ENCODE measurements at regions not wholly inside any gene's neighbourhood (a gene's known extent, or its start where the extent isn't known, plus 50 kb on each side); places are given as distances from the start of the nearest gene placed in this dataset.

DNA sequence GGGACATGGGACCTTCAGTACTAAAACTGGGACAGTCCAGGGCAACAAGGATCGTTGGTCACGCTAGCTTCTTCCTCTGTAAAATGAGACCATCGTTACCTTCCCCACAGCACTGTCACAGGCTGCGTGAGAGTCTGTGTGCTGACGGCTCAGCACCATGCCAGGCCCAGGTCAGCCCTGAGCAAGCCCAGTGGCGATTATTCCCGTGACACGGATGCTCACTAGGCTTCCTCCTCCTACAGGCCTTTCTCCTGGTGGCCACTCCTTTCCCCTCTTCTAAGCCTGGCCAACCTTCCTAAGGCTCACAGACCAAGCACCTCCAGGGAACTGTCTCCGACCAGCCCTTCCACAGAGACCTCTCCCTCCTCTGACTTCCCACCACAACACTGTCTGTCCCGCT lies 69.3 kb upstream of the RUNX3 start:
- DNase-seq: no peak

DNA sequence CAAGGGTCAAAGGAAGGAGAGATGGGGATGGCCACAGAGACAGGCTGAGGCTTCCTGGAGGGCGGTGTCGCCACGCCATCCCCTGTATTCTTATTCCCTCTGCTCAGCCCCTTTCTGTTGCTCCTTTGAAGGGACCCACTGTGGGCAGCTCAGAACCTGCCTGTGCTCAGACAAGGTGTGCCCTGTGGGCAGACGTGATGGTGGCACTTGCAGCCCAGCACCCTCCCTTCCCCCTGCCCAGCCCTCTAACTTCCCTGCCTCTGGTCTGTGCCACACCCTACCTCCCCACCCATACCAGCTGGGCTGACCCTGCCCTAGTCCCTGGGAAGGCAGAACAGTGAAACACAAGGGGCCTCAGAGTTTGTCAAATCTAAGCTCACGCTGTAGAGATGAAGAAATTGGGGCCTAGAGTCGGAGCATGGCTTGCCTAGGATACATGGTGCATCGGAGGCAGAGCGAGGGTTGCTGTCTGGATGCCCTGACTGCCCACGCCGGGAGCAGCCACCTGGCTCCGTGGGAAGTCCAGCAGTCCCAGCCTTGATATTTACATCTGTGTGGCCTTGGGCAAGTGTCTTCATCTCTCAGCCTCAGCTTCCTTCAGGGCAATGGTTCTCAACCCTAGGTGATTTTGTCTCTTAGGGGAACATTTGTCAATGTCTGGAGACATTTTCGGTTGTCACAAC lies 68.6 kb upstream of the RUNX3 start:
- DNase-seq: no peak

DNA sequence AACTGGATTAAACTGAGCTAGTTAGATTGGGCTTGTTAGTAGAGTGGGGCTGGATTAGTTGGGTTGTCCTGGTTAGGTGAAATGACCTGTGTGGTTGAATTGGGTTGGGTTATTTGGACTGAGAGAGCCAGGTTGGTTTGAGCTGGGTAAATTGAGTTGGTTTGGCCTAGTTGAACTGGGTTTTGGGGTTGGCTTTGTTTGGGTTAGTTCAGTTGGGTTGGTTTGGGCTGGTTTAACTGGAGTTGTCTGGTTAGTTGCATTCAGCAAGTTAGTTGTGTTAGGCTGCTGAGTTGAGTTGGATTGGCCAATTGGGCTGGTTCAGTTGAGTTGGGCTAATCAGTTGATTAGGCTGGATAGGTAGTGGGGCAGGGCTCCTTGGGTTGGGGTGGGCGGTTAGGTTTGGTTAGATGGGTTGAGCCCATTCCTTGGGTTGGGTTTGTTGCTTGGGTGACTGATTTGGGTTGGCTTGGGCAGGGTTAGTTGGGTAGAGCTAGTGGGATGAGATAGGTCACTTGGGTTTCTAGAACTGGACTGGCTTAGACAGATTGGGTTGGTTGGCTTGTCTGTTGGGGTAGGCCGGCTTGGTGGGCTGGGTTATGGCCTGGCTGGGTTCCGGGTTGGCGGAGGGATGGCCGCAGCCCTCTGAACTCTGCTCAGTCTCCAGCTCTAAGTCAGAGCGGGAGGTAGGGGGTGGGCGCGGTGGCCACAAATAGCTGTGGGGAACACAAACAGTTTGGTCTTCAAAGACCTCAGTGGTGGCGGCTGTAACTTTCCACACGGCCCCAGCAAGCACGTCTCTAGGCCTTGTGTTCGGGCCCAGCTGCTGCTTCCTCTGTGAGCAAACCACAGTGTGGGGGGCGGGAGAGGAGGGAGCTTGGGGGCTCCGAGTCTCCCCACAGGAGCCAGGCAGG lies 67.2 kb upstream of the RUNX3 start:
- DNase-seq: no peak

DNA sequence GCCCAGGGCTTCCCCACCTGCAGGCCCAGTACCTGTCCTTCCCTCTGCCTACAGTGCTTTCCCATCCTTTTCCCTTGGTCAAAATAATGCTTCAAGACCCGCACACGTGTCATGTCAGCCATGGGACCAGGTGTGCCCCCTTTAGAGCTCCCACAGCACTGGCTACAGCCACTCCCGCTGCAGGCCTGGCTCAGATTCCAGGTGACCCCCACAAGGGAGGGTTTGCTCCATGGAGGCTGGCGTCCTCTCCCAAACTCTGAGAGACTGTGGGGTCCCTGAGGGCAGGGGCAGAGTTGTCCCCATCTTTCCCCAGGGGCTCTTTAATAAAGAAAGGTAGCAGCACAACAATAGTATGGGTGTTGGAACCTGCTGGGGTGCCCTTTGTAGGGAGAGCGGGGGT lies 66.4 kb upstream of the RUNX3 start:
- DNase-seq: no peak

DNA sequence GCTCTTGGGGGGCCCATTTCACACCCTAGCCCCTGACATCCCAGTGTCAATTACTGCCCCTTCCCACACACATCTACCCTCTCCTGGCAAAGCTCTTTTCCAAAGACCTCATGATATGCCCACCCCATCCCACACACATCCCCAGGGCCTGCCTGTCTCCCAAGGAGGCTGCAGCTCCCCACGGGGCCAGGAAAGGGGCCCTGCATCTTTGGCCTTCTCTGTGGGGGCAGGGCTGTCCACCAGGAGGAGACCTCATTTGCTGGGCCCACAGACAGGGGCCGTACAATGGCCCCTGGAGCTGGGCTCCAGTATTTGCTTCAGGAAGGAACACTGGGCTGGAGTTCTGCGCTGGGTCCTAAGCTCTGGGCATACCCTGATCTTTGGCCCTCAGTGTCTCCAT lies 65.6 kb upstream of the RUNX3 start:
- no peak for DNase-seq

DNA sequence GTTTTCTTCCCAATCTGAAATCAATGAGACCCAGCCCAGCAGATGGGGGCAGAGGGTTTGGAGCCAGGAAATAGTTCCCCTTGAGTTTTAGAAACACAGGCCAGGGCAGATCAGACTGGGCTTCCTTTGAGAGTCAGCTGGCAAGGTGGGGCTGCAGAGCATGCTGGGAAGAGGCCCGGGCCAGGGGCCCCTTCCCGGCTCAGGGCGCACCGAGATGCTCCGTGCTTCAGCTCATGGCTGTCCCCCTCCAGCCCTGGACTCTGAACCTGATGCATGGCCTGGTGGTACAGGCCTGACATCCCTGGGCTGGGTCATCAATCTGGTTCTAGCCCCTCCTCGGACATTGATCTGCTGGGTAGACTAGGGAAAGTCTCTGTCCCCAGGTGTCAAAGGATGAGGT lies 65.1 kb upstream of the RUNX3 start:
- DNase-seq: no peak

DNA sequence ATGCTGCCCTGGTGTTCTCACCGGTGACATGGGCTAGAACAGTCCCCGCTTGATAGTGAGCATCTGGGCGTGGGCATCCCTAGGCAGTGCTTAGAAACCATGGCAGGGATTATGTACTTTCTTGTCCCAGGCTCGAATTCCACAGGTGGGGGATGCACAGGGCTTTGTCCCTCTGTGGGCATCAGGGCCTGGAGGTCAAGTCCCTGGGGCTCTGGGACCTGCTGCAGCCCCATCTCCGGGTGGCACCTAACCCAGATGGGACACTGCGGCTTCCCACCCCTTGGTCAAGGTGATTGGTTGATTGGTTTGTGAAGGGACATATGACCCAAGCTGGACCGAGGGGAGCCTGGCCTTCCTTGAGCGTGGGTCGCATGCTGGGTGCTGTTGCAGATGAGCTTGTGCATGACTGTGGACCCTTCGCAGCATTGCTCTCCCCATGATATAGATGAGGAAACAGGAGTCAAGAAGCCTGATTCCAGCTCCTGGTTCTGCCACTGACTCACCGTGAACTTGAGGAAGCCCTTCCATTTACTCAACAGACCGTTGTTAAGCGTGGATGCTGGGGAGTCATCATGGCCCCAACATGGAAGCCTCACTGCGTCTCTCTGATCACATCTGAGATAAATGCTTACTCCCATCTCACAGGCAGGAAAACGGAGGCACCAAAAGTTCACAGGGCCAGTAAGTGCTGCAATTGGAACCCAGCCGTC lies 64.0 kb upstream of the RUNX3 start:
- DNase-seq: no peak

DNA sequence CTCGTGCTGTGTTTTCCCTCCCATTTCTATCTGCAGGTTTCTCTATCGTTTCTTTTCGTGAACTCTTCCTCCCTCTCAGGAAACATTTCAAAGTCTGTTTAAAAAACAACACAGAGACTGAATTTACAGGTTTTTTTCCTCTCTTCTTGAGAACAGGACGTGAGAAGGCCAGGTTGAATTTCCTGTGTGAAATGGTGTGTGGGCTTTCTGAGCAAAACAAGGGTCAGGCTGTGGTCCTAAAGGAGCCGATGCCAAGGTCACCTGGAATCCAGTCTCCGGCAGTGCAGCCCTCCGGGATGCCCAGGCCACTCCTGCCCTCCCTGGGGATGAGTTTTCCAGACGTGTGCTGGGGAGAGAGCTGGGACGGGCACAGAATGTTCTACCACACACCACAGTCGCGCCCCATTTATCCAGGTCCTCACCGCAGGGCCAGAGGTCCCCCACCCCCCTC lies 62.7 kb upstream of the RUNX3 start:
- DNase-seq: no peak

DNA sequence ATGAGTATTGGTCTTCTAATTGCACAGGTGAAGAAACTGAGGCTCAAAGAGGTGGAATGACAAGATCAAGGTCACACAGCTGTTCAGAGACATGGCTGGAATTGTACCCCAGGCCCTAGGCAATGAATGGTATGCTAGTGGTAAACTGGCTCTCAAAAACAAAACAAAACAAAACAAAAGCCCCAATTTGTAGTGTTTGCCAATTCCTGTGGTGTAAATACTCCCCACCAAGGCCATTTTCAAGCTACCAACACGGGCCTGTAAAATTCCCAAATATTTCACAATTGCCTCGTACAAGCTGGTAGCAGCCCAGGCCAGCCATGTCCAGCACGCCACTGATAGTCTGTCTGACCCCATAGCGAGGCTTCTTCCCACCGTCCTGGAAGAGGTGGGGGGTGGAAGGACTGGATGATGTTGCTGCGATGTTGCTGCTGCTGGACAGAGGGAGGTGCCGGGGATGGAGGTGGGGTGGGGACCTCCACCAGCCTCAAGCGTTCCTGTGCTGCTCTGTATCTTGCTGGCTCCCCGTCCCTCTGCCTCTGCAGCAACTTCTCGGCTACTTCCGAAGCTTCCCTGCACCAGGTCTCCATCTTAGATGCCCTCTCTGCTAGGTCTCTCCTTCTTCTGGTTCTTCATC lies 62.2 kb upstream of the RUNX3 start:
- DNase-seq: no peak

DNA sequence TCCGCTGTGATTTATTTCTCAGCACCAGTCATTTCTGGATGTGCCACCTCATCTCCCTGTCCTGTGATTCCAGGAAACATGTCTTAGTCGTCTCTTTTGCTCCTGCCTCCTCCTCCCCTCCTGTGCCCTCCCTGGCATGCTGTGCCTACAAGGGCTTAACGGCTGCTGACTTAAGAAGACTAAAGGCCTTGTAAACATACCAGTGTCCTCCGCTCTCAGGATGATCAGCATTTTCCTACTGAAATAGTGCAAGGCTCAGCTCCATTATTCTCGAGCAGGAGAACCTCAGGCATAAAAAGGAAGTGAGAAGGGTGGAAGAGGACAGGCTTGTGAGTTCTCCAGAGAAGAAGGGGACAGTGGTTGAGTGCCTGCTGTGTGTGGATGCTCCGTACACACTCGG lies 61.6 kb upstream of the RUNX3 start:
- DNase-seq: no peak

DNA sequence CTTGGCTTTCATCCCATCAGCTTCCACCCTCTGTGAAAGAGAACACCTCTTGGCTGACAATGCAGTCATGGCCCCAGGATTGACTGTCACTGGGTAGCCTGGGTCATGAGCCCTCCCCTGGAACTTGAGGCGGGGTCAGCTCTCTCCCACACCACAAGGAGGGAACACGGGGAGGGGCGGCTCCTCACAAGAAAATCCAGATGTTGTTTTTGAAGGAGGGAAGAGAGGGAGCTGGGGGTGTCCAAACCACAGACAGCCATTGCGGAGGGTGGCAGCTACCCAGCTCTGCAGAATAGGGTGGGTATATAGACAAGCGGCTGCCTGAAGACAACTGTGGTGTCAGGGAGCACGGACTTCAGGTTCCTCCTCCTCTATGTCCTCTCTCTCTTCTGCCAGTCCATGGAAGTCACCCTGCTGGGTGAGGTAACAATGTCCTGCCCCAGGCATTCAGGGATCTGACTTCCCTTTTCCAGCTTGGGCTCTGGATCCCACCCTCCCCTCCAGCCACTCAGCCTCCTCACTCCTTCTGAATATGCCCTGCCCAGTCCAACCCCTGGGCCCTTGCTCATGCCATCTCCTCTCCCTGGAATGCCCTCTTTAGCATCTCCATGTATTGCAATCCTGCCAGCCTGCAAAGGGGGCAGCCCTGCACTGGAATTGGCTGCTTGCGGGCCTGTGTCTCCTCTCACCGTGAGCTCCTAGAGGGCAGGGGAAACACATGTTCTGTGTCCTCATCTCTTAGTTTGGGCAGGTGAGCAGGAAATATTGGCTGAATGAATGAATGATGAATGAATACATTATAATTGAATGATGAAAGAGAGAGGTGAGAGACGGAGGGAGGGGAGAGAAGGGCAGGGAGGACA lies 60.9 kb upstream of the RUNX3 start:
- no peak for DNase-seq

DNA sequence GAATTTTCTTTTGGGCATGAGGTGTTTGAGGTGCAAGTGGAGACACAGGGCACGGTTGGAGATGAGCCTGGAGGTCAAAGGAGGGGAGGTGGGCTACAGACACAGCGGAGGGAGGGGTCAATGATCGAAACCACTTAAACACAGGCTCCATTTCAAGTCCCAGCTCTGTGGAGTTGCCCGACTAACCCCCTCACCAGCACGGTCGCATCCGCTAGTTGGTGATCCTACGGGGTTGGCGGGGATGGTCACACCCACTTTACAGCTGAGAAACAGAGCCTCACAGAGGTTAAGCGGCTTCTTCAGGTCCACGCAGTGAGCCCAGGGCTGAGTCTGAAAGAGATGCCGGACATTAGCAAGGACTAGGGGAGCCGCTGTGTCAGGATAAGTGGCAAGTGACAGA lies 60.1 kb upstream of the RUNX3 start:
- no peak for DNase-seq

DNA sequence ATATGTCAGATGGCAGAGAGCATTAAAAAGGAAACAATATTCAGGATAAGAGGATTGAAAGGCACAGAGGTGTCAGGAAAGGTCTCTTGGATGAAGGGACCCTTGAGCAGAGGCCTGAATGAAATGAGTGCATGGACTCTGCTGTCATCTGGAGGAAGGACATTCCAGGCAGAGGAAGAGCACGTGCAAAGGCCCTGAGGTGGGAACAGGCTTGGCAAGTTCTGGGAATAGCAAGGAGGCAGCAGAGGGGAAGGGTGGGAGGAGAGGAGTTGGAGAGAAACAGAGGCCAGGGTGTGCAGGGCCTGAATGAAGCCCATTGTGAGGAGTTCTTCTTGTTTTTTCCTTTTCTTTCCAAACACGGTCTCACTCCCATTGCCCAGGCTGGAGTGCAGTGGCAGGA lies 59.0 kb upstream of the RUNX3 start:
- no peak for DNase-seq

DNA sequence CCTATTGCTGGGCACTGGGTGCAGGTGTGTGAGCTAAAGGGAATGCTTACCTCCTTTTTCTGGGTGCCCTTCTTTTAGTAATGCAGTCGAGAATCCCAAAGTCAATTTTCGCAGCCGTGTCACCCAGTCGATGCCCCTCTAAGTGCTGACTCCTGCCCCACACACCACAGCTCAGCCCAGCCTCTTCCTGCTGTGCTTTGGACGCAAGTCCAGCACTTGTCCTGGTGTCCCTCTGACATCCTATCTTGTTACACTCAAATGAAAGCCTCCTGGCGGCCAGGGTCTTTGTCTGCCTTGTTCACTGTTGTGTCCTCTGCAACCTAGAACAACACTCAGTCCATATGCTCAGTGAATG lies 58.5 kb upstream of the RUNX3 start:
- no peak for DNase-seq

DNA sequence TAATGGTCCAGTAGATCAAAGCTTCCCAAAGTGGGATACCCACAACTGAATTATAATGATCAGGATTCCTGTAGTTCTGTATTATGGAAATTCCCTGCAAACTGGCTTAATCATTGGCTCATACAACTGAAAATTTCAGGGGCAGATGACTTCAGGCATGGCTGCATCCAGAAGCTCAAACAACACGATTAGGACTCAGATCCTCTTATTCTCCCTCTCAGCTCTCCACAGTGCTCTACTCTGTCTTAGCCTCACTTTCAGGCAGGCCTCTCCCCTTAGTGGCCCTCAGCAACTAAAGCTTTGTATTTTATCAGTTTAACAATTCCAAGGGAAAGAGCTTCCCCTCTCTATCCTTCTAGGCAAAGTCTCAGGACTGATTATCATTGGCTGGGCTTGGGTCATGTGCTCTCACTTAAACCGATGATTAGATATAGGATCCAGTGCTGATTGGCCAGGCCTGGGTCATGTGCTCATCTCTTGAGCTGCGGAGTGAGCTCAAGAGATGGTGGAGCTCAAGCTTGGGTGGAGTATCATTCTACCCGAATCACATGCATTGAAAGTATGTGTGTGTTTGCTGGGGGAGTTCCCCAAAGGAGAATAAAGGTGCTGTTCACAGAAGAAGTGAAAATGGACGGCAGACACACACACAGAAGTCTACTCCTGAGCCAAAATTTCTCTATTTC lies 57.9 kb upstream of the RUNX3 start:
- DNase-seq: no peak

DNA sequence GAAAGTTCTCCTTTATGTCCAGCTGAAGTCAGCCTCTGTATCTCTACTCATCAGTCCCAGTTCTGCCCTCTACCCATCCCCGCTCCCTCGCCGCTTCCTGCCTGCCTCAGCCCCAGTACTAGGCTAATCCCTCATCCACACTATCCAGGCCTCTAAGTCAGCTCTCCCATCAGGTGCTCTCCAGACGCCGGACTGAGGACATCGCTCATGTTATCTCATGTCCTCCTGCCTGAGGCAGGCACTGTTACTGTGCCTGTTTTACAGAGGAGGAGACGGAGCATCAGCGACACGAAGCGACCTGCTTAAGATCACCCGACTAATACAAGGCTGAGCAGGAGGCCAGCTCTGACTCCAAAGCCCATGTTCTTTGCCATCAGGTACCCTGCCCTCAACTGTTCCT lies 57.3 kb upstream of the RUNX3 start:
- no peak for DNase-seq

DNA sequence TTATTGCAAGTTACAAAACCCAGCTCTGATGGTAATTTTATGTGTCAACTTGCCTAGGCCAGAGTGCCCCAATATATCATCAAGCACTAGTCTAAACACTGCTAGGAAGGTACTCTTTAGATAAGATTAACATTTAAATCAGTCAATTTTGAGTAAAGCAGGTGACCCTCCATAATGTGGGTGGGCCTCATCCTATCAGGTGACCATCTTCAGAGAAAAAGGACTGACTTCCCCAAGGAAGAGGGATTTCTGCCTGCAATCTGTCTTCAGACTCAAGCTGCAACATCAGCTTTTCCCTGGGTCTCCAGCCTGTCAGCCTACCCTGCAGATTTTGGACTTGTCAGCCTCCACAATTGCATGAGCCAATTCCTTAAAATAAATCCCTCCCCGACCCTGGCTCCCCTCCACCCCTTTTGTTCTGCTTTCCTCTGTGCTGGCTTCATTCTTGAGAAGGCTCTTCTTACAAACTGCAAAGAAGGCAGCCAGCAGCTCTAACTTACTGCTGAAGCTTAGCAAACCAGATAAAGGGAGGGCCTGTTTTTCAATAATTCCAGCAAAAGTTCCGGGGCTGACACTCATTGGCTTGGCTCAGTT lies 56.4 kb upstream of the RUNX3 start:
- DNase-seq: no peak

DNA sequence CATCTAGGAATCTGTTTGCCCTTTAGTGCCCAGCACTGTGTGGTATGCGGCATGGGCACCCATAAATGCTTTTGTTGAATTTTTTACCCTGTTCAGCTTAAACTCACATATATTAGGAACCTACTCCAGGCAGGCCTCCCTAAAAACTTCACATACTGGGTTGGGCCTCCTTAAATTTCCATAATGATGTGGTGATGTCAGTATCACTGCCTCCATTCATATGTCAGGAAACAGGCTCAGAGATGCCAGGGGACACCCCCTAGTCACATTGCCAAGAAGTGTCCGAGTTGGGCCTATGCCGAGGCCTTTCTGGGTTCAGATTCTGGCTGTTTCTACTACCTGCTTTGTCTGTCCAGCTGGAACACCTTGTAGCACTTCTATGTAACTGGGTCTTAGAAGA lies 55.7 kb upstream of the RUNX3 start:
- no peak for DNase-seq

DNA sequence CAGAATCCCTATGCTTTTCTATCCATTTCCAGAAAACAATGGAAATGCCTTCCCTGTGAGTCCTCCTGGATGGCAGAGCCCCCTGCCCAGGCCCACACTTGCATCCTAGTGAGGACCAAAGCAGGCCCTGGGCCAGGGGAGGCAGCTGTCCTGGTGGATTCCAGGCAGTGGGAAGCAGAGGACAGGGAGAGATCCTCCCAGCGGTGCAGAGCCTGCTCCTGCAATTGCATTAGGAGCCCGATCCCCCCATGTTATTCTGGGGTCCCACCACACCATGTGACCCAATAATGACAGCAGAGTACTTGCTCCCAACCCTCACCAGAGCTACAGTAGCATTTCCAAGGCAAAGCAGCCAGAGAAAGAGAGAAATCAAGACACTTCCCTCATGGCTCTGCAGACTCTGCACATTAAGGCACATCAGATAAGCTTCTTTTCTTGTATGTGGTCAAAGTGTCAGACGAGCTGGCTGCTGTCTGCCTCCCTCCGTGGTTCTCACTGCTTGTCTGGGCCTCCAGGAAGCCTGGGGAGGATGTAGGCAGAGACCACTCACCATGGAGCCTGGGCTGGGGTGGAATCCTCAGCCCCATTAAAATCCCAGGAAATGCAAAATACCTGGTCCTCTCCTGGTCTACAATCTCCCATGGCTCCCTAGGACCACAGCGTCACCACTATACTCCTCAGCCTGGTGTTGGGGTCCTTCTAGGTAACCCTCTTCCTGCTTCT lies 54.9 kb upstream of the RUNX3 start:
- DNase-seq: no peak

DNA sequence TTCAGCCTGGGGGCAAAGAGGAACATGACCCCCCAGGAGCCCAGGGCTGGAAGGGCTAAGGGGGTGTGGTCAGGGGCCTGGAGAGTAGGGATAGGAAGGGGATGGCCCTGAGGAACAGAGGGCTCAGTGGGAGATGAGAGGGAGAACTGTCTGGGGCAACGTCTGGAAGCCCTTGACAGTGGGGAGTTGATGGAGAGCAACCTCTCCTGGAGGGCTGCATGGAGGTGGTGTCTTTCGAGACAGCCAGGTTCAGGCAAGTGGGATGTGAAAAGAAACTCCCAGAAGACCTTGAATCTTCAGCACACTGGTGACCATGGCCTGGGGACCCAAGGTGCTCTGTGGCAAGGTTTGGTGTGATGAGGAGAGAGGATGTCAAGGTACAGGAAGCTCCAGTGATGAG lies 54.2 kb upstream of the RUNX3 start:
- DNase-seq: no peak

All from DMS153 (cell line).